Kasumi-1 (cell line): ENCODE measurements at regions not wholly inside any gene's neighbourhood (a gene's known extent, or its start where the extent isn't known, plus 50 kb on each side); places are given as distances from the start of the nearest gene placed in this dataset.

Experiments used
- DNase-seq, 2 experiments: peaks; one replicate each; lab custom pipeline; 2025; lab: John Stamatoyannopoulos, UW

DNA sequence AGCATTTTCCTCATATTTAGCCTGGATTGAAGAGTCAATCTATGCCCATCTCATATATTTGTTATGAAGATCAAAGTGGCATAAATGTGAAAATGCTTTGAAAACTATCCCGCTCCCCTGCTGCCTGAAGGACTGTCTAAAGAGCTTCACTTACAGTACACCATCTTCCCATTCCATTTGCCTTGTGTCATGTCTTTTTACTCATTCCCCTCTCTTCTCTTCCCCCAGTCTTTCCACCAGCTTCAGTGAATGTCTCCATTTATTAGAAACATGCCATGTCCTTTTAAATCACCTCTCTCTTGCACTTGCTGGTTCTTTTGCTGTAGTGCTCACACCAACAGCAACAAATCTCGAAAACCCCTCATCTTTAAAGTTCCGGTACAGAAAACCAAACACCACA lies 192.7 kb upstream of the SGCD start:
- DNase-seq = no peak

DNA sequence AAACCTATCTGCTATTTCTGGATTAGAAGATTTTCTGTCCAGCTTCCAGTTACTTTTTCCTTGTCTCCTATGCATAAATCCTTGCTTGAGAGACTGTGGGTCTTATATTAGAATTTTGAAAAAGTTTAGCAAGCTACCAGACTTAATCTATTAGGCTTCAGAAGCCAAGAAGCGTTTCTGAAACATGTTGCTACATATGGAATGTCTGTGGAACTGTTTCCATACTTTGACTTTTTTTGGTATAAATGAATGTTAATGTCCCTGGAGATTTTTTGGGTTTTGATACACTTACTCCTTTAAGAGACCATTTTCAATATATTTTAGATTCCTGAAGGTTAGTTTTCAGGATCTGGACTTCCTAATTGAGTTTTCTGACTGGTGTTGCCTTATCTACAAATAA lies 191.4 kb upstream of the SGCD start:
- no peak for DNase-seq

DNA sequence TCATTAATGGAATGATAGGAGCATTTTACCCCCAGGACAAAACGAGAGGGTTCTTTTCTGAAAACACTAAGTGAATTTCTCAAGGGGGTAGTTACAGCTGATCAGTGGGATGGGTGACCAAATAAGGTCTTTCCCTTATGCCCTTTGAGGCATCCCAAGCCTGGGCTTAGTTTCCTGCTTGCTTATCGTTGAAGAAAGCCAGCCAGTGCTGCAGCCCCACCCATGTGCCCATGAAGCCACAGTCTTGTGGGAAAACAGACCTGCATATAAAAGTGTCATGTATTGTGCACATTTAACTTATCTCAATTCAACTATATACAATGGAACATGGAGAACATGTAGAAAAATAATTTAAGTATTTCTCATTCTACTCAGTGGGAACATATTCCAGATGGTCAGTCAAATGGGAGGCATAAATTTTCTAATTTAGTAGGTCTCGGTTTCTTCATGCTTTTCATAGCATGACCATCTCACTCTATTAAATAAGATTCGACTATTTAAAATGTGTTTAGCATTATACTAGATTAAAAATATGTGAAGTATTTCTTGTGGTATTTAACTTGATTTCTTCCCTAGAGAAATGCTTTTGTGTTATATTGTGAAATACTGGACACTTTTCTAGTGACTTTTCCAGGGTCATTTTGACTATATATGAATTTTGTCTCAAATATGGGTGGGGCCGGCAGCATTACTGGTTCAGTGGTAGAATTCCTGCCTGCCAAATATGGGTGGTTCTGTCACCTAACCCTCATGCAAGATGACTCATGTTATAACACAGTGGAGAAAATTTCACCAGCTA lies 189.7 kb upstream of the SGCD start:
- no peak for DNase-seq

DNA sequence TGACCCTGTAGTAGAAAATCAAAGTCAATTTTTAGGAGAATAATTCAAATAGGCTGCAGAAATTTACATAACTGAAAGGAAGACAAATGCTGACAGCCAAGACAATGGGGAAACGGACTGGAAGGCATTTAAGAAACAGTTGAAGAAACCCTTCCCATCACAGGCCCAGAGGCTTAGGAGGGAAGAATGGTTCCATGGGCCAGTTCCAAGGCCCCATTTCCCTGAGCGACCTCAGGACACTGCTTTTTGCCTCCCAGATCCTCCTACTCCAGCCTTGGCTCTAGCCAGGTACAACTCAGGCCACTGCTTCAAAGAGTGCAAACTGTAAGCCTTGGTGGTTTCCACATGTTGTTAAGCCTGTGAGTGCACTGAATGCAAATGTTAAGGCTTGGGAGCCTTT lies 184.1 kb upstream of the SGCD start:
- DNase-seq = no peak

DNA sequence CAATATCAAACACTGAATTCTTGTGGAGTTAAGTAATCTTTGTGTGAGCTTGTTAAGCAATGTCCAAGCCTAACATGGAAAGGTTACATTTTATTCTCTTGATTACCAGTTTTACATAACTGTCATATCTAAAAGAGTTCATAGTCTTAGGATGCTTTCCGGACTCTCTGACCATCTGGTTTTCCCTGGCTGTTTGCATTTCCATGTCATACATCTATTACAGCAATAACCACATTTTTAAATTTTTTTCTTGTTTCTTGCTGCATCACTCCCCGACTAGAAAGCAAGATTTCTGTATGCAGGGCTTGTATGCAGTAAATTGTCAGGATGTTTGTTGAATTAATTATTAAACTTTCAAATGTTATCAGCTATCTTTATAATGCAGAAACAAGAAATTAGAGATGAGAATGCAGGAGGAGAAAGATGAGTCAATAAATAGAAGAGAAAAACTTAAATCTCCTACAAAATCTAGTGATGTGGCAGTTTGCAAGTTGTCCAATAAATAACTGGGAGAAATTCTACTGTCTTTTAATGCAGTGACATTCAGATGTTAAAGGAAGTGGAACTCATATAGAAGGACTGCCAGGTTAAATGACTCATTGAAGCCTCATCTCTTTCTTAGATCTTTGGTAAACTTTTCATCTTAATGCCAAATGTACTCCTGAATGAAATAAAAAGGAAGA lies 179.6 kb upstream of the SGCD start:
- no peak for DNase-seq

DNA sequence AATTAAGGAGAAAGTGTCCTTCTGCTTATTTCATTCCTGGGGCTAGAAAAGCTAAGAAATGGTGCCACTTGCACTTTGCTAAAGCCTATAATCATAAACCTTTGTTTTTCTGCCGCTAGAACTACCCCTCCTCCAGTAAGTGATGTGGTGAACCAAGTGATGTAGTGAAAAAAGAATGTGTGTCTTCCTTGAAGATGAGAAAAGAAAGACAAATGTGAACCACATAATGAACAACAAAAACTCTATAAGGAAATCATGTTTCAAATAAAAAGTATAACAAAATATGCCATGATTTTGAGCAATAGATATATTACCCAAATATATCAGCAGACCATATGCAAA lies 179.0 kb upstream of the SGCD start:
- no peak for DNase-seq

DNA sequence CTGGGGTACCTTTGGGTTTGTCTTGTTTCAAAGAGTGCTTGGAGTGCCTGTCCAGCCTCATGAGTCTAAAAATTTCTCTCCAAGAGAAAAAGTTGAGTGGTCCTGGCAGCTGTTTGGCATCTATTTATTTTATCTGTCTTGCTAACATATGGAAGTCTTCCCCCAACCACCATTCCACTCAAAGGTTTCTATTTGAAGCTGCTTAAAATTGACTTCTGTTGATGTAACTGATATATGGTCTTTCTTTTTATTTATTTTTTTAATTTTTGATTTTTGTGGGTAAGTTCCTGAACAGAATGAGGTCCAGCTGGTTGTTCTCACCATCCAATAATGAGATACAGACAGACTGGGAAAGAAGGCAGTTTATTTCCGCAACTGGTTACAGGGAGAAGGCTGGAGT lies 178.7 kb upstream of the SGCD start:
- no peak for DNase-seq

DNA sequence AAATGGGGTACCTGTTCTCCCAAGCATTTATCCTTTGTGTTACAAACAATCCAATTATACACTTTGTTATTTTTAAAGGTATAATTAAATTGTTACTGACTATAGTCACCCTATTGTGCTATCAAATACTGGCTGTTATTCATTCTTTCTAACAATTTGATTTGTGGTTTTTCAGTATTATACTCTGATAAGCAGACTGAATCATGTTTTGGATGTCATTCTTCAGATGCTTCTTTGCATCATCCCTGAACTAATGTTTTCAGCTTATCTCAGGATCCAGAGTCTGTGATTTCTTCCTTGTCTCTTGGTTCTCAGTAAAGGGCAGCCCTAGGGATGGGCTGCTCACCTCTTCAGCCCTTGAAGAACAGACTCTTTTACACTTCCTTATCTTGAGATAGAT lies 177.8 kb upstream of the SGCD start:
- DNase-seq = no peak

DNA sequence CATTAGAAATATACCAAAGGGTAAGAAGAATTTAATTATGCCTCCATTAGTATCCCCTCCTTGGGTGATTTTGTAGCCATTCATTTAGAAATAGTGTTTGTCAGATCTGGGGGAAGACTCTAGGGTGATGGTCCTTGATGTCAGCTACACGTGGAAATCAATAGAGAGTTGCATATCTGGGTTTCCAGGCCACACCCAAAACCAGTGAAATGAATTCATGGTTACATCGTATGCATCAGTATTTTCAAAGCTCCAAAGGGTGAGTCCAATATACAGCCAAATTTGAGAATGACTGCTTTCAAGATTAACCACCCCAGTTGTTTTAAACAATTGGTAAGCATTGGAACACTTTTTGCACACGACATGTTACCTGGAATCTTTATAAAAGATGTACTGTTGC lies 173.4 kb upstream of the SGCD start:
- no peak for DNase-seq

DNA sequence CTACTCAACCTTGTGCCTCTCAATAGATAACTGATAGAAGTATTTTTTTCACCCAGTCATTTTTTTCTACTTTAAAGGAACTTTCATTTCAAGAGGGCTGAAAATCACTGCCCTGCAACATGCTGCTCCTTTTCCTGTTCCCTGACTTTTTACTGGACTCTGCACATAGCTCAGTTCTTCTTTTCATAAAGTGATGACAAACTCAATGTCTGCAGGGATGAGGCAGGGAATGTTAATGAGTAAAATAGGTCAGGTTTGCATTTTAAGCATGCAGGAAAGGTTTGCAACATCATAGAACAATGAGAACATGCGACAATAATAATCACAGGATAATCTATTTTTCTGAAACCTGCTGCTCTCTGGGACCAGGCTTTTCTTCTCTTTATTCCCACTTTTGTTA lies 172.2 kb upstream of the SGCD start:
- DNase-seq = no peak

DNA sequence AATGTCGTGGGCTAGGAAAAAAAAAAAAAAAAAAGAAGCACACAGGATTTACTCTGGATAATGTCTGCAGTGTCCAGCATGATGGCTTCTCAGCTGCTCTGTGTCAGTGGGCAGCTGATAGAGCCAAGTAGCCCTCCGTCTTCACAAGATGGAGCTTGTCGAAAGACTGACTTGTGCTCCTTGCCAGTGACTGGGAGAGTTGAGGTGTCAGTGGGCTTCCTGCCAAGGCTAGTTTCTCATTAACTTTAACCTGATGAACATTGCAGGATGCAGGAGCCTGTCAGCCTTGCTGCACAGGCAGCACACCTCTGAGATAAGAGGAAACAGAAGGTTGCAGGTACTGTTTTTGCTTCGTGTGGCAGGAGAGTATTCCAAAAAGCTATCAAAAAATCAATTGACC lies 171.4 kb upstream of the SGCD start:
- DNase-seq = no peak

DNA sequence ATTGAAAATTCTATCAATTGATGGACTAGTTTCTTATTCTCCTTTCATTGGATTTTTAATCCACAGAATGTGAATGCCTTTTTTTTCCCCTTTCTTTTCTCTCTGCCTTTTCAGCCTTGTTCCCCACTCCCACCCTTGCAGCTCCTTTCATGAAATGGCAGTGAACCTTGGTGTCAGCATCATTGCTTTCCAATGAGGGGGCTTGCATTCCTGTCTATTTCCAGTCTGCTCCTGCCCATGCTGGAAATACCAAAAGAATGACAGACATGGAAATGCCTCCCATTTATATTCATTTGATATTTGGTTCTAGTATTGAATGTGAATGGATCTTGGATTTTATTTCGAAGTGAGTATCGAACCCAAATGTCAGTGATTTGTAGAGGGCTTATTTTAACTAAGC lies 162.7 kb upstream of the SGCD start:
- no peak for DNase-seq

DNA sequence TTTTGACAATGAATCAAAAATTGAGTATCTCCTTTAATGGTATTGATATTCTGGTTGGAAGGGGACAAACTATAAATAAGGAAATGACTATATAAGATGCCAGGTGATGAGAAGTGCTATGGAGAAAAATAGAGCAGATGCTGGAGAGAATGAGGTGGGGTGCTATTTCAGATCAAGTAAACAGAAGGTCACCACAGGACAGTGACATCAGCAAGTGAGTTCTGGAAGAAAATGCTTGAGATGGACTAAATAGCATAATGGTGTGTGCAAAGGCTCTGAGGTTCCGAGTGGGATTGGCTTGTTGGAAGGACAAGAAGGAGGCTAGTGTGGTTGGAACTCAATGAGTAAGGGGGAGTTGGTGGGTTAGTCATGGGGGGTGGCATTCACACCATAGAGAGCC lies 157.5 kb upstream of the SGCD start:
- no peak for DNase-seq

DNA sequence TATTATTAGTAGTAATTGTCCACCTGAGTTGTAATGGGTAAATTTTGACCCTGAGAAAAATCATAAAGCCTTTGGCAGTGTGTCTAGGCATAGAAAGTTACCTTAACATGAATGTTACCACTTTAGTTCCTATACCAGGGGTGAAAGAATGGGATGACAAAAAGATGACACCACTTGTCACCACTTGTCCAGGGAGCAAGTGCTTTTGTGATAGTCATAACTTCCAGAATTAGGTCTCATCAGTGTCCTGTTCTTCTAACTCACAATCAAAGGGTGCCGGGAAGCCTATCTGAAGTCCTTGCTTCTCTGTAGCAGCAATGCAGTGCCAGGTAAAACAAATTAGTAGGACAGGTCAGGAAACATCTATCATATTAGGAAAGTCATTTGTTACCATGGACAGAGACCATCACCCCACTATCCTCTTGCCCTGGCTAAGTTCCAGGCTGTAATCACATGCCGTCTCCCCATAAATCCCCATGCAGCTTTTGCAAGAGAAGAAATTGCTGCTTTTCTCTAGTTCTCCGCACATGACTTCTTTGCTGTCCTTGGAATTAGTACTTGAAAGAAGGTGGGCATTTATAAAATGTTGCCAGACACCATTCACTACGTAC lies 156.5 kb upstream of the SGCD start:
- DNase-seq = no peak

DNA sequence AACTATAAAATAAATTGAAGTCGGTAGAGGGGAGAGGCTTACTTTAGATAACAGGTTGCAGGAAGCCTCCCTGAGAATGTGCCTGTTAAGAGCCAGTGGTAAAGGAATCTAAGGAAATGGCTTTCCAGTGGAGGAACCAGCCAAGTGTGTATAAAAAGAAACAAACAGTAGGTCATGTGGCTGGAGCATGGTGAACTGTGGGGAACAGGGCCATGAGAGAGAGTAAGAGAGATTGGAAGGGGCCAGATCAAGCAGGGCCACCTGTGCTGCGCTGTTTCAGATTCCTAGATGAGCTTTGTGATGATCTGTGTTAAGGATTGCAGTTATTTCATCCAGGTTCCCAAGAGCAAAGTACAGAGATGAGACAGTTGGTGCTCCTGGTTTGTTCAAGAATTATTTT lies 152.7 kb upstream of the SGCD start:
- DNase-seq = no peak

DNA sequence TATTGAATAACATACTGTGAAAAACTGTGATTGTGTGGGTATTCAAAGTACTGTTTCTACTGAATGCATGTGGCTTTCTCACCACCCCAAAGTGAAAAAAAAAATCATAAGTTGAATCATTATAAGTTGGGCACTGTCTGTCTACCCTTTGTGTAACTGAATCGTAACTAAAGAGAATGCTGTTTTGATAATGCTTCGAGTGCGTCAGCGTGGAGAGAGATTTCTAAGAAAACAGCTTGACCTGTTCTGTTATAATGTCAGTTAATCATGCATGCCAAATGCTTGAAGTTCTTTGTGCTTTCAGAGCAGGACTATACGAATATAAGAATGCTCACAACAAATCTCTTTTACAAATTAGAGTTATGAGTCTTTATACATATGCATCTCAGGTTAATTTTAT lies 148.8 kb upstream of the SGCD start:
- no peak for DNase-seq

DNA sequence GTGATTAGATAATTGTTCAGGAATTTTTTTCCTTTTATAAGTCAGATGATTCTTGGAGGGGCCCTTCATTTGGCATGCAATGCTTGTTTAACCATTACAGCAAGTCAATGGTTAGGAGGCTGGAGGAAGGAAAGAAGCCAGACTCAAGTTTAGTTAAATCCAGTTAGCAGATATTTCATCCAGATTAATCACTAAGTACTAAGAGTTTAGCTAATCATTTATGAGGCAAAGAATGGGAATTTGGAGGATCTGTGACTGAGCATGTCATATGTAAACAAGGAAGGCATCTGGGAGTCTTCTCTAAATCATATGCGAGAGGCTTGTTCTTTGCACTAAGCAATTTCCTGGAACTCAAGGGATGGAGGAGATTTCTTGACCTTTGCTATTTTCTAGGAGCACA lies 145.3 kb upstream of the SGCD start:
- no peak for DNase-seq

DNA sequence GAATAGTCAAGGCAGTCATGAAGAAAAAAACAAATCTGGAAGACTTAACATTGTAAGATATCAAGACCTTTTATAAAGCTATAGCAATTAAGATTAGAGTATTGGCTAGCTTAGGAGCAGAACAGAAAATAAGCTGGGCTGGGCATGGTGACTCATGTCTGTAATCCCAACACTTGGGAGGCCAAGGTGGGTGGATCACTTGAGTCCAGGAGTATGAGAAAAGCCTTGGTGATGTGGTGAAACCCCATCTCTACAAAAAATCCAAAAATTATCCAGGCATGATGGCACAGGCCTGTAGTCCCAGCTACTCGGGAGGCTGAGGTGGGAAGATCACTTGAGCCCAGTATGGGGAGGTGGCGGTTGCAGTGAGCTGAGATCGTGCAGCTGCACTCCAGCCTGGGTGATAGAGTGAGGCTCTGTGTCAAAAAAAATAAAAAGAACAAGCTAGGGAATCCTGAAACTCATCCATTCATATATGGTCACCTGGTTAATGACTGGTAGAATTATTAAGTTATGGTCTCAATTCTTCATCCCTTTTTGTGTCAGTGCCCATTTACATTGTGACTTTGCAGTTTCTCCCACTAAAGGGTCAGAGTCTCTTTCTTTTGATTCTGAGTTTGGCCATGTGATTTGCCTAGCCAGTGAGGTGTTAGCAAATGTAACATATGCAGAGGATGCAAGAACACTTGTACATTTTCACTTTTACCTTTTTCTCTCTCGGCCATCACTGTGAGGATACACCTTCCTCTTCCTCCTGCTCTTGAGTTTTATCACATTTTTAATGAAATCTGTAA lies 144.6 kb upstream of the SGCD start:
- no peak for DNase-seq

DNA sequence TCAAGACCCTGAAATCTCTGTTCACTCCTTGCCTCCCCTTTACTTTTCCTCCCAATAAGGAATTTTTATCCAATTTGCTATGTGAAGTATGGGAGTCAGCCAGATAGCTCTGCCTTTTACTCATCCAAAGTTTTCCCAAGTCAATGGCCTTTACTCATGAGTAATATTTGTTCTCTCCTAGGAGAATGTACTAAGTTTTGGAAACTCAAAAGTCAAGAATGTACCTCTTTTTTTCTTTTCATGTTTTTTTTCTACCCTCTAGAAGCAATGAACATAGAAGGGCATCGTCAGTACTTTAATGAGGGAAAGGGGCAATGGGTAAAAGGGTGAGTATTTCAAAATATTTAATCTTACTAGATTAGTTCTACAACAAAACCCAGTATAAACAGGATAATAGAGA lies 140.2 kb upstream of the SGCD start:
- DNase-seq = no peak

DNA sequence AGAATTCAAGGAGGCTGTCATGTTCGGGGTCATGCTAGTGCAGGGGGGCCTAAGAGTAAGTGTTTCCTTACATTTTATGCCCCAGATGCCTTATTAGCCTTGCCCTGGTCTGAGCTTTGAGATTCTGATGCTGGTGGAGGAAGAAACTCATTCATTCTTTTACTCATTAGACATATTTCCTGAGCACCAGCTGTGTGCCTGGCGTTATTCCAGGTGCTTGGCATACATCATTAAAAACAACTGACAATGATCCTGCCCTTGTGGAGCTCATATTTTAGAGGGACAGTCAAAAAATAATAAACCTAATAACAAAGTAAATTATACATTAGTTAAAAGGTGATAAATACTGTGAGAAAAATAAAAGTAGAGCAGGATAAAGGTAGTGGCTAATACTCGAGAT lies 138.9 kb upstream of the SGCD start:
- DNase-seq = no peak

DNA sequence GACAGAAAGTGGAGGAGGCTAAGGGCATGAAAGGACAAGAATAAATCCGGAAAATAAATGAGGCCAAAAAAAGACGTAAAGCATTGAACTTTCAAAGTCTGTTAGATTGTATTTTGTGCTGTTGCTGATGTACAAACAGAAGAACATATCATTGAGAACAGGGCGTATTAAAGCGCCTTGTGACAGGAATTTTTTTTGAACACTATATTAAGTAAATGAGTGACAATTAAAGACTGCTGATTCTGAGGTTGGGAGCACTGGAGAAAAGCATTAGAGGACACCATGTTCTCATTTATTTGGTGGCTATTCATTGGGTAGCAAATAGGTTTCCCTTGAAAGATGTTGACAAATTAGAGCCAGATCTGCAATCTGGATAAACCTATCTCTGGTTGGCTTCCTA lies 137.3 kb upstream of the SGCD start:
- DNase-seq = no peak

DNA sequence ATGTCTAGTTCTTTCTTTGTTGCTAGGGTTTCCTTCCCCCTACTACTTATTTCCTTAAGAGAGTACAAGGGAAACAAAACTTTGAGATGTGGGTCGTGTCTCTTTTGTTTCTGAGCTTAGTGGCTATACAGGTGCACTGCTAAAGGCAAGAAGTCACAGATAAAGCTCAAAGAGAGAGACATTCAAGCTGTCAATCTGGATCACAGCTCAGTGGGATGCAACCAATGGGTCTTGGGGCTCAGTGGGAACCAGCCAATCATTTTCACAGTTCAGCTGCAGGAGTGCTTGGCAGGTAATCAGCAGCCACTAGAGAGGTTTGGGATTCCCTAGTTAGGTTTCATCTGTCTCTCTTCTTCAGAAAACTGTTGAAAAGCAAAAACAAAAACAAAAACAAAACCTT lies 135.4 kb upstream of the SGCD start:
- no peak for DNase-seq
